ENCODE measurements at regions not wholly inside any gene's neighbourhood (a gene's known extent, or its start where the extent isn't known, plus 50 kb on each side); places are given as distances from the start of the nearest gene placed in this dataset.

- TF ChIP-seq ZNF592 (IDR thresholded peaks at IDR 0.05) (no peak), POLR2A (IDR thresholded peaks at IDR 0.05; ENCODE audit: low read depth, low read length) (no peak)
These were observed 161.8 kb upstream of the RIMS1 start (continued) for GRCh38 chr6:71724456-71725125.

DNA sequence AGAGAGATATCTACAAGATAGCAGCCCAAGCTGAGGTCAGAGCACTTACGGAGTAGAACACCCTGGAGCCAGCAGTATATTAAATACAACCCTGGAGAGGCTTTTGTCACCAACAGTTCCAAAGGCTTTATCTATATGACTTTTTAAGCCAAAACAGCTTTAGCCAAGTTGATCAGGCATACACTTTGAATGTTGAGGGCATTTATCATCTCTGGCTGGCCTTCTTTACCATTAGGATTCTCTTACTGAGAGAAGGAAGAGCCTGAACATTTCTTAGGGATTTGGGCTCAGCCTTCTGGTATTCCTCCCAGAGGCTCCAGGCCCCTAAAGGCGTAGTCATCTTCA lies 161.3 kb upstream of the RIMS1 start:
- RAD21 ChIA-PET (ENCODE audit: unreplicated experiment): no interaction called here
- Histone ChIP-seq H3K79me2 (ENCODE audit: control insufficient read depth, insufficient read depth, low read length) (no peaks in the 10 kb centered on the region), H4K20me1 (ENCODE audit: control insufficient read depth, insufficient read depth) (no peaks in the 10 kb centered on the region), H3K4me2 (ENCODE audit: control insufficient read depth, insufficient read depth) (no peak overlapping the region), H3K36me3 (ENCODE audit: control insufficient read depth in 2 of 2, insufficient read depth in 2 of 2, low read length in 1 of 2) (no peaks in the 10 kb centered on the region), H3K4me3 (no peak overlapping the region), H3K9ac (ENCODE audit: control insufficient read depth, insufficient read depth, low read length) (no peak overlapping the region), H3K27ac (ENCODE audit: control insufficient read depth, insufficient read depth) (no peak overlapping the region), H3K27me3 (replicated peaks in 1 of 2; ENCODE audit: control insufficient read depth in 2 of 2, insufficient read depth in 2 of 2, low read length in 1 of 2) (no peaks in the 10 kb centered on the region), H3K9me3 (replicated peaks; ENCODE audit: control insufficient read depth, insufficient read depth, low read length) (no peaks in the 10 kb centered on the region), H3K4me1 (ENCODE audit: control insufficient read depth, insufficient read depth, low read length) (no peaks in the 10 kb centered on the region), H2AFZ (ENCODE audit: control insufficient read depth, low read depth, low read length) (no peak overlapping the region)
- ATAC-seq (no peak), DNase-seq (ENCODE audit: low read depth, low spot score) (no peak), FAIRE-seq (no peak)
- no TSS peak for BruUV-seq (replicated peaks)
- POLR2A ChIA-PET: no interaction called here
- in situ Hi-C loops (cut with MboI) (no loop called here), intact Hi-C loops (cut with micrococcal nuclease; ENCODE audit: unreplicated experiment) (no loop called here)
- CTCF ChIA-PET: no interaction called here
- SMC1A ChIA-PET (ENCODE audit: uncharacterized antibody, unreplicated experiment): no interaction called here
- 64% methylated on average over 2 of the region's 2 CpGs for WGBS (ENCODE audit: insufficient coverage, insufficient replicate concordance, low lambda C conversion rate, missing lambda C conversion rate)
- TF ChIP-seq SMARCA5 (IDR thresholded peaks at IDR 0.05) (no peak), GATAD2B (conservative IDR thresholded peaks at IDR 0.05; ENCODE audit: low read depth) (no peak), CBFB (IDR thresholded peaks at IDR 0.05; ENCODE audit: low read depth) (no peak), RELA (IDR thresholded peaks at IDR 0.05; ENCODE audit: borderline replicate concordance, partially characterized antibody) (no peak), SP1 (IDR thresholded peaks at IDR 0.05; ENCODE audit: low read depth, low read length) (no peak), POLR2AphosphoS2 (IDR thresholded peaks at IDR 0.05; ENCODE audit: low read depth, low read length) (no peak), KLF5 (IDR thresholded peaks at IDR 0.05; ENCODE audit: partially characterized antibody) (no peak), SPI1 (IDR thresholded peaks at IDR 0.05; ENCODE audit: borderline replicate concordance, insufficient read depth, low read depth, low read length) (no peak), NR2C1 (IDR thresholded peaks at IDR 0.05) (no peak), ZBTB11 (CRISPR knock-in tag; IDR thresholded peaks at IDR 0.05) (no peak)
- TF ChIP-seq, protein P1, sequence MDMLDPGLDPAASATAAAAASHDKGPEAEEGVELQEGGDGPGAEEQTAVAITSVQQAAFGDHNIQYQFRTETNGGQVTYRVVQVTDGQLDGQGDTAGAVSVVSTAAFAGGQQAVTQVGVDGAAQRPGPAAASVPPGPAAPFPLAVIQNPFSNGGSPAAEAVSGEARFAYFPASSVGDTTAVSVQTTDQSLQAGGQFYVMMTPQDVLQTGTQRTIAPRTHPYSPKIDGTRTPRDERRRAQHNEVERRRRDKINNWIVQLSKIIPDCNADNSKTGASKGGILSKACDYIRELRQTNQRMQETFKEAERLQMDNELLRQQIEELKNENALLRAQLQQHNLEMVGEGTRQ (IDR thresholded peaks at IDR 0.05; ENCODE audit: borderline replicate concordance, low read depth, low read length): no peak
- TF ChIP-seq, protein P2, sequence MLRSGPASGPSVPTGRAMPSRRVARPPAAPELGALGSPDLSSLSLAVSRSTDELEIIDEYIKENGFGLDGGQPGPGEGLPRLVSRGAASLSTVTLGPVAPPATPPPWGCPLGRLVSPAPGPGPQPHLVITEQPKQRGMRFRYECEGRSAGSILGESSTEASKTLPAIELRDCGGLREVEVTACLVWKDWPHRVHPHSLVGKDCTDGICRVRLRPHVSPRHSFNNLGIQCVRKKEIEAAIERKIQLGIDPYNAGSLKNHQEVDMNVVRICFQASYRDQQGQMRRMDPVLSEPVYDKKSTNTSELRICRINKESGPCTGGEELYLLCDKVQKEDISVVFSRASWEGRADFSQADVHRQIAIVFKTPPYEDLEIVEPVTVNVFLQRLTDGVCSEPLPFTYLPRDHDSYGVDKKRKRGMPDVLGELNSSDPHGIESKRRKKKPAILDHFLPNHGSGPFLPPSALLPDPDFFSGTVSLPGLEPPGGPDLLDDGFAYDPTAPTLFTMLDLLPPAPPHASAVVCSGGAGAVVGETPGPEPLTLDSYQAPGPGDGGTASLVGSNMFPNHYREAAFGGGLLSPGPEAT (IDR thresholded peaks at IDR 0.05; ENCODE audit: low read depth): no peak
